ENCODE measurements at regions not wholly inside any gene's neighbourhood (a gene's known extent, or its start where the extent isn't known, plus 50 kb on each side); places are given as distances from the start of the nearest gene placed in this dataset.

DNA sequence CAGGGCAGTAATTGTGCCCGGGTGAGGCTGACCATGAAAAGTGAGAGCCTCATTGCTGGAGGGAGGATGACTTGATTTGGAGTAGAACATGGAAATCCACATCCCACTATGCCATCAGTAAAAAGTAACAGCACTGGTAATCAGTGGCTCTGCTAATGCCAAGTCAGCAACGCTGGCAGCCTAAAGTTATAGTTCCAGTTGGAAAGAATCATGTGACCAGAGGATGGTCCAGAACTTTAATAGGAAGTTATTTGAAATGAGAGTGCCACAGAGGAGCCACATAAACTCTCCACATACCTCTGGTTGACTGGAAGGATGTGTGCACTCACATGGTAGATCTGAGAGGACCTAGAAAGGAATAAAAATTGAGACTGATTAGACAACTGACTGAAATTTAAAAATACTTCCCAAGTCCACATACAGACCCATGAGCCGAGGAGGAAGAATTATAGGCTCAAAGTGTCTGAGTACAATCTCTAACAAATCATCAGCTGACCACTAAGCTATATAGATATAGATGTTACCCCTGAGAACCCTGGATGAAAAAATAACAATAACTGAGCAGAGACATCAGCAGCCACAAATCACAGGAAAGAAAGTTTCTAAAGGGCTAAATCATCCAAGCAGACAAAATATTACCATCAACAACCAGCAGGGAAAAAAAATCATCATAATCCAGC is 346.8 kb downstream of the STK39 start:
- DNase-seq (ENCODE audit: low spot score): no peak

- no peak for DNase-seq (ENCODE audit: low spot score)
Observed at GRCh38 chr2:167898340-167898739, 349.1 kb downstream of the STK39 start.

GRCh38 chr2:167891841-167892240 is 355.6 kb downstream of the STK39 start:
- no peak for DNase-seq (ENCODE audit: low spot score)

GRCh38 chr2:167890739-167891138 is 356.7 kb downstream of the STK39 start:
- DNase-seq (ENCODE audit: low spot score): no peak

- DNase-seq (ENCODE audit: low spot score): no peak
Observed at GRCh38 chr2:167880415-167880814, 367.0 kb downstream of the STK39 start.

DNA sequence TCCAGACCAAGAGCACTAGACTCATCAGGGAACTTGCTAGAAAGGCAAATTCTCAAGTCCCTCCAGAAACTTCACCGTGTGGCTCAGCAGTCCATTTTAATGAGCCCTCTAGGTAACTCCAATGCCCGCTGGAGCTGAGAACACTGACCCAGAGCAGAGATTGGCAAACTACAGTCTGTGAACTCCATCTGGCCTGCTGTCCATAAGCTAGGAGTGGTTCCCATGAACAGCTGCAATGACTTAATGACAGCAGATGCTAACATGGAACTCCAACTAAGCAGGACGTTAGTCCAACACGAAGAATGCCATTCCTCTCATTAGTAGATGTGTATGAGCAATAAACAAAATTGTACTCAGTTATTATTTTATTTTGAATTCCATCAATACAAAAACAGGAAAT is 371.9 kb downstream of the STK39 start:
- DNase-seq (ENCODE audit: low spot score): no peak

- DNase-seq (ENCODE audit: low spot score): no peak
Observed at GRCh38 chr2:167874812-167875211, 372.6 kb downstream of the STK39 start.

- no peak for DNase-seq (ENCODE audit: low spot score)
Observed at GRCh38 chr2:167871286-167871685, 376.1 kb downstream of the STK39 start.

DNA sequence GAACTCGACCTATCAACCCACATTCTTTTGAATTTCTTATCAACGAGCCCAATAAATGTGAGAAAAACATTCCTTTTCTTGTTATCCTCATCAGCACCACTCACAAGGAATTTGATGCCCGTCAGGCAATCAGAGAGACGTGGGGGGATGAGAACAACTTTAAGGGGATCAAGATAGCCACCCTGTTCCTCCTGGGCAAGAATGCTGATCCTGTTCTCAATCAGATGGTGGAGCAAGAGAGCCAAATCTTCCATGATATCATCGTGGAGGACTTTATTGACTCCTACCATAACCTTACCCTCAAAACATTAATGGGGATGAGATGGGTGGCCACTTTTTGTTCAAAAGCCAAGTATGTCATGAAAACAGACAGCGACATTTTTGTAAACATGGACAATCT is 378.2 kb downstream of the STK39 start:
- DNase-seq (ENCODE audit: low spot score): no peak

- no peak for DNase-seq (ENCODE audit: low spot score)
Observed at GRCh38 chr2:167863377-167863776, 384.0 kb downstream of the STK39 start.

DNA sequence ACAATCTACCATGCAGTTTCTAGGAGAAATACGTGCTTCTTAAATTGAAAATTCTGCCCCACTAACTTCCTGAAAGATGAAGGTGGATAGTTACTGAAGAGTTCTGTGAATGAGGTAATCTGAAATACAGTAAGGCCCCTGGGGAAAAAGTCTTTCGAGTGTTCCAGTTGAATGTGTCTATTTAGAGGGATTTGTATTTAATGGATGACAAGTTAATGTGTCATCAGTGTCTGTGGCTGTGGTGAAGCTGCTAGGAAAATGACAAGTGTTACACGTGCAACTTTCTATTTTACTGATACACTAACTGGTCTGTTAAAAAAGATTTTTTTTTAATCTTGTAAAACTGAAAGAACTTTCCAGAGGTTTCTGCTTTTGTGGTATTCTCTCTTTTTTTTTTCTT is 384.6 kb downstream of the STK39 start:
- DNase-seq (ENCODE audit: low spot score): no peak

- no peak for DNase-seq (ENCODE audit: low spot score)
Observed at GRCh38 chr2:167862296-167862695, 385.1 kb downstream of the STK39 start.

DNA sequence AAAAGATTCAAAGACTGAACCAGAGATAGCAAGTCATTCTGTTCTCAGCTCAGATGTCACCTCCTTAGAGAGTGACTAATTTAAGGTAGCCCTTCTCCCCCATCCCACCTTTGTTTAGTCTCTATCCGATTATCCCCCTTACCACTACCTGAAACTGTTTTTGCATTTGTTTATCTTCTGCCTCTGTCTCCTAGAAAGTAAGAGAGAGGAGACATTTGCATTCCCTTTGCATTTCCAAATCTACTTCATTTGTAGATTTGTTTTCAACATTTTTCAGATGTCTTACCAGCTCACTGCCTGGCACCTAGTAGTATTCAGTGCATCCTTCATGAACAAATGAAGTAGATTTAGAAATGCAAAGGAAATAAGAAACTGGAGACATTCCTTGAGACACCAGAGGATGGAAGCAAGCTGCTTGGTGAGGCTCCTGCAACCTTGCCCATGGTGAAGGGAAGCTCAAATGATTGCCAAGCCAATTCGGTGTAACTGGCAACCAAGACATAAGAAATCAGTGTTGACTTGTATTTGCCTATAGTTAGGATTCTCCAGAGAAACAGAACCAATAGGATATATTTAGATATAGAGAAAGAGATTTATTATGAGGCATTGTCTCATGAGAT is 385.7 kb downstream of the STK39 start:
- no peak for DNase-seq (ENCODE audit: low spot score)

DNA sequence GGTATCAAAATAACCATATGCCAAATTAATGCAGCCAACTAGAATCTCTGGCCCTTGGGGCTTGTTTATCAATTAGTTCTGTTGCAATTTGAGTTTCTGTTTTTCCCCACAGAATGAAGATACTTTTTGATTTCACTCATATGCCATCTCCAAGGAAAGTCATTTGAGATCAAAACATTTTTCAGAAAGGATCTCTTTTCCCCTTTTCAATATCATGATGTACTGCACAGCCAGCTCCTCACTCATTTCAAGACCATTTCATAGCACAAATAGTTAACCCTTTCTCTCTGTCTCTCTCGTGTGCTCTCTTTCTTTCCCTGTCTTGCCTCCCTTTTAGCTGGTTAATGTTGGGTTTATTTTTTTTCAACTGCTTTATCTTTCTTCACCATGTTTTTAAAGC is 387.3 kb downstream of the STK39 start:
- DNase-seq (ENCODE audit: low spot score): no peak

GRCh38 chr2:167859676-167860075 is 387.7 kb downstream of the STK39 start:
- DNase-seq (ENCODE audit: low spot score): no peak

DNA sequence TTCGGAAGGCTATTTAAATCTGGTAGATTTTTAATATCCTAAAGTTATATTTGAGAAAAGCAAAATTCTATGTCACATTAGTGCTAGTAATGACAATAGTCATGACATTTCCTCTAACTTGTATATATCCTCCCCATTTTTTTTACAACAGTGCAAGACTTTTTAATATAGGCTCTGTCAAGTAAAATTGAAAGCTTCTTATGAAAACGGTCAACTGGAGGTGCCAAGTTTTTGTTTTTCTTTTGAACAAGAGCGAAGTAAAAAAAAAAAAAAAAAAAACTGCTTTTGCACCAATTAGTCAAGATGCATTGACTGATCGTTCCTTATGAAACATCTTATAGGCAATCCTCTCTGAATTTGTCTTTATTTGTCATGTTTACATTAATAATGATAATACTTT is 389.3 kb downstream of the STK39 start:
- DNase-seq (ENCODE audit: low spot score): no peak

- DNase-seq (ENCODE audit: low spot score): no peak
Observed at GRCh38 chr2:167857416-167857815, 390.0 kb downstream of the STK39 start.

DNA sequence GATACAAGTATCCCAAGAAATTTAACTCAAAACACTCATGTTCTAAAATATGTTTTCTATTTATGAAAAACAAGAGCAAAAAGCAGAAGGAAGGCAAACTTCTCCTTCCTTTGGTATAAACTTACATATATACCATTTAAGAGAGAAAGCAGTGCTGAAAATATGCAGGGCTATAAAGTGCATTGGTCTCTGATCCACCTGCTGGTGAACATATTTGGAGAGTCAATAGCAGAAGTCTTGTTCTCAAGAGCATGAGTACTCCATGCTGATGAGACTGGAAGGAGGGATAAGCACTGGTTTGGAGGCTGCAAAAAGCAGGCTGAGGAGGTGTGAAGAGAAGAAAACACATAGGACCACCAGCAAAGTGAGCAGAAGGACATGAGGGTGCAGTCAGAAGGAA is 391.2 kb downstream of the STK39 start:
- DNase-seq (ENCODE audit: low spot score): no peak

DNA sequence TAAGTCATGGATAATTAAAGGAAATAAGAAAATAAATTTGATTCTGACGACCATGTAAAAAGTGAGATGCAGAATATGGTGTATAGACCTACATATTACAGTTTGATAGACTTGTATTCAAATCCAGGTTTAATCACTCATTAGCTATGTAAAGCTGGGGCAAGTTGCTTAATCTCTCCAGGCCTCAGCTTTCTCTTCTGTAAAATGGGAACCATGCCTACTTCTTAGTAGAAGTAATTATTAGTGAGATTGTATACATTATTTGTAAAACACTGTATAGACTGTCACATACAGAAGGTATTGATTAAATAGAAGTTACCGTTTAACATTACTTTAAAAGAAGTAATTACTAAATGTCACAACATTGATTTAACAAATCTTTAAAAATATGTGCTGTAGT is 392.2 kb downstream of the STK39 start:
- no peak for DNase-seq (ENCODE audit: low spot score)

GRCh38 chr2:167853717-167854116 is 393.7 kb downstream of the STK39 start:
- DNase-seq (ENCODE audit: low spot score): no peak

DNA sequence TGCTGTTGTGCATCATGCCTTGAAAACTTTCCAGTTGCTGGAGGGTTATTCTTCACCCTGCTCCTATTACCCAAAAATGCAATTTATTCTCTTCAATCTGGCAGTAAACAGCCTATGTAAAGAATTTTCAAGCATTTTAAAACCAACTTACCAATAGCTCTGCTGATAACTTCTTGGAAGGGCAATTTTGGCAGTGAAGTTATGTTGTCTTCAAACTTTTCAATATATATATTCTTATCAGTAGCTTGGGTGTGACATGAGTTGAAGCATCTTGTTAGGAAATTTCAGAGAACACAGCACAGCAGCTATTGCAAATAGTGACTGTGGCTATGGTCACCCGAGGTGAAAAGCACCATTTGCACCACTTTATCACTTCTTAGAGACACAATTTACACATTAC is 395.5 kb downstream of the STK39 start:
- DNase-seq (ENCODE audit: low spot score): no peak

GRCh38 chr2:167851323-167851860 is 396.0 kb downstream of the STK39 start:
- DNase-seq (ENCODE audit: low spot score): no peak

DNA sequence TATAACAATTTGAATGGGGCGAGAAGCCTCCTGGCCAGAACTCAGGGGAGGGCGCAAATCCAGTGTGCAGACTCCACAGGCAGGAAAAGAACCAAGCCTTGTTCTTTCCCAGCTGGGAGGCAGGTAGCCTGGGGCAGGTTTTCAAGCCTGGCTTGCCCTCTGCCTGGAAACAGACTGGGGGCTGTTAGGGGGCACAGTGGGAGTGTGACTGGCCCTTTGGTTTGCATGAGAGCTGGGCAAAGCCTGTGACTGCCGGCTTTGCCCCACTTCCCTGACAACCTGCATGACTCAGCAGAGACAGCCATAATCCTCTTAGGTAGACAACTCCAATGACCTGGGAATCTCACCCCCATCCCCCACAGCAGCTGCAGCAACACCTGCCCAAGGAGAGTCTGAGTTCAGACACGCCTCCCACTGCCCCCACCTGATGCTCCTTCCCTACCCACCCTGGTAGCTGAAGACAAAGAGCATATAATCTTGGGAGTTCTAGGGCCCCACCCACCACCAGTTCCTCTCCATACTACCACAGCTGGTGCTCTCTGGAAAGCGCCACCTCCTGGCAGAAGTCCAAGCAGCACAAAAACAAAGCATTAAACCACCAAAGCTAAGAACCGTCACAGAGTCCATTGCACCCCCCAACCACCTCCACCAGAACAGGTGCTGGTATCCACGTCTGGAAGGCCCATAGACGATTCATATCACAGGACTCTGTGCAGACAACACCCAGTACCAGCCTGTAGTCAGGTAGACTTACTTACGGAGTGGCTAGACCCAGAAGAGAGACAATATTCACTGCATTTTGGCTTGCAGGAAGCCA is 402.5 kb downstream of the STK39 start:
- DNase-seq (ENCODE audit: low spot score): no peak

Data from germinal center (tissue), 1 donor.